SK-N-SH (cell line): ENCODE measurements at regions not wholly inside any gene's neighbourhood (a gene's known extent, or its start where the extent isn't known, plus 50 kb on each side); places are given as distances from the start of the nearest gene placed in this dataset.
A peak's percentile ranks its signal among the peaks of the same experiment; 100 is the strongest.

ENCODE experiments used
- CTCF ChIA-PET: fragments of 300-600, 350-600 bp; formaldehyde crosslinking; extraction: SDS; loops from one replicate; lab custom pipeline; 2021; lab: Yijun Ruan, JAX
- POLR2A ChIA-PET: fragments of 350-600 bp; sonication (Branson Sonifier 250); formaldehyde crosslinking; extraction: SDS; loops from one replicate; lab custom pipeline; 2020; ENCODE audit warnings: antibody characterized with exemption, inconsistent platforms; lab: Yijun Ruan, JAX
- DNase-seq: peaks from one replicate; pipeline ENCODE4 v3.0.0; 2012
- H2AFZ ChIP-seq: fragments of 200-600 bp; sonication (generic); 2 replicates; pipeline ENCODE4 v1.8.1; 2016; ENCODE audit warnings: antibody characterized with exemption, mild to moderate bottlenecking, low read depth
- H3F3A ChIP-seq: fragments of 200-600 bp; sonication (generic); replicated peaks from 2 replicates; pipeline ENCODE3; 2016; ENCODE audit warnings: antibody characterized with exemption, mild to moderate bottlenecking; ENCODE audit not compliant: insufficient read depth
- H3K27ac ChIP-seq, 2 experiments: fragments of 200-500 bp in 1 of 2; fragments of 200-600 bp in 1 of 2; sonication (Bioruptor generic) in 1 of 2; sonication (generic), shearing (Covaris generic) in 1 of 2; 2 replicates each; pipeline versions ENCODE4 v1.5.1 to v1.6.1; 2014 to 2016; ENCODE audit warnings: low read depth in 2 of 2, inconsistent platforms in 1 of 2, low read length in 1 of 2, mild to moderate bottlenecking in 1 of 2, mixed read lengths in 1 of 2
- H3K27me3 ChIP-seq: fragments of 200-600 bp; sonication (generic), shearing (Covaris generic); 2 replicates; pipeline ENCODE4 v1.6.1; 2016; ENCODE audit warnings: mixed run types; ENCODE audit not compliant: insufficient read depth
- H3K36me3 ChIP-seq, 2 experiments: fragments of 200-500 bp in 1 of 2; fragments of 200-600 bp in 1 of 2; sonication (Bioruptor generic) in 1 of 2; sonication (generic) in 1 of 2; replicated peaks in 1 of 2; 2 replicates each; pipeline versions ENCODE3 to v1.5.1; 2014 to 2016; ENCODE audit warnings: low read length in 1 of 2, mild to moderate bottlenecking in 1 of 2; ENCODE audit not compliant: insufficient read depth in 2 of 2, control insufficient read depth in 1 of 2
- H3K4me1 ChIP-seq, 2 experiments: fragments of 200-500 bp in 1 of 2; fragments of 200-600 bp in 1 of 2; sonication (Bioruptor generic) in 1 of 2; sonication (generic), shearing (Covaris generic) in 1 of 2; 2 replicates each; pipeline versions ENCODE4 v1.5.1 to v1.6.1; 2014 to 2016; ENCODE audit warnings: low read depth in 1 of 2, low read length in 1 of 2, mixed run types in 1 of 2; ENCODE audit not compliant: insufficient read depth in 2 of 2, control insufficient read depth in 1 of 2
- H3K4me2 ChIP-seq: fragments of 200-600 bp; sonication (generic), shearing (Covaris generic); 2 replicates; pipeline ENCODE4 v1.6.1; 2017; ENCODE audit warnings: mixed run types
- H3K4me3 ChIP-seq, 2 experiments: fragments of 200-500 bp in 1 of 2; fragments of 200-600 bp in 1 of 2; sonication (Bioruptor generic) in 1 of 2; sonication (generic), shearing (Covaris generic) in 1 of 2; 2 replicates each; pipeline versions ENCODE4 v1.5.1 to v1.8.1; 2014 to 2016; ENCODE audit warnings: low read depth in 2 of 2, inconsistent platforms in 1 of 2, low read length in 1 of 2, mild to moderate bottlenecking in 1 of 2, mixed read lengths in 1 of 2, moderate library complexity in 1 of 2
- H3K79me2 ChIP-seq: fragments of 200-600 bp; sonication (generic); 2 replicates; pipeline ENCODE4 v1.8.1; 2017; ENCODE audit warnings: mild to moderate bottlenecking; ENCODE audit not compliant: insufficient read depth
- H3K9ac ChIP-seq: fragments of 200-600 bp; sonication (generic); 2 replicates; pipeline ENCODE4 v1.6.1; 2017; ENCODE audit warnings: mixed run types
- H3K9me2 ChIP-seq: fragments of 200-600 bp; sonication (generic); 2 replicates; pipeline ENCODE4 v1.6.1; 2017; ENCODE audit warnings: mixed run types
- H3K9me3 ChIP-seq: fragments of 200-600 bp; sonication (generic); 2 replicates; pipeline ENCODE4 v1.6.1; 2017; ENCODE audit warnings: mixed run types, mild to moderate bottlenecking, moderate library complexity
- H4K20me1 ChIP-seq: fragments of 200-600 bp; sonication (generic); 2 replicates; pipeline ENCODE4 v1.6.1; 2017; ENCODE audit warnings: mild to moderate bottlenecking, mixed run types; ENCODE audit not compliant: insufficient read depth
- CHD2 ChIP-seq: fragments of 150-350 bp; IDR thresholded peaks from 2 replicates; pipeline ENCODE4 v1.6.1; 2018; ENCODE audit warnings: low read length; ENCODE audit not compliant: partially characterized antibody
- ELF1 ChIP-seq: IDR thresholded peaks from 2 replicates; pipeline ENCODE4 v1.4.0; 2012
- EP300 ChIP-seq, 2 experiments: IDR thresholded peaks; 2 replicates each; pipeline versions ENCODE4 v1.4.0 to v1.6.1; 2012; ENCODE audit warnings: borderline replicate concordance in 1 of 2, low read depth in 1 of 2, low read length in 1 of 2
- EZH2phosphoT487 ChIP-seq: fragments of 200-600 bp; sonication (generic); IDR thresholded peaks from 2 replicates; pipeline ENCODE4 v1.6.1; 2017; ENCODE audit warnings: low read depth, mixed run types, mild to moderate bottlenecking, antibody characterized with exemption, moderate library complexity, borderline replicate concordance
- GABPA ChIP-seq: IDR thresholded peaks from 2 replicates; pipeline ENCODE4 v1.4.0; 2012; ENCODE audit warnings: low read depth, mild to moderate bottlenecking
- NFIC ChIP-seq: IDR thresholded peaks from 2 replicates; pipeline ENCODE4 v1.4.0; 2012; ENCODE audit warnings: borderline replicate concordance
- RAD21 ChIP-seq: IDR thresholded peaks from 2 replicates; pipeline ENCODE4 v1.6.1; 2012; ENCODE audit warnings: mild to moderate bottlenecking, low read length
- TAF1 ChIP-seq: IDR thresholded peaks from 2 replicates; pipeline ENCODE4 v1.6.1; 2012; ENCODE audit warnings: low read depth, mild to moderate bottlenecking, low read length, moderate library complexity, borderline replicate concordance
- TCF12 ChIP-seq: IDR thresholded peaks from 2 replicates; pipeline ENCODE4 v1.4.0; 2012
- TEAD4 ChIP-seq: IDR thresholded peaks from 2 replicates; pipeline ENCODE4 v1.4.0; 2012; ENCODE audit warnings: mild to moderate bottlenecking, borderline replicate concordance; ENCODE audit not compliant: insufficient read depth
- whole genome bisulfite sequencing: methylation state at CpG from one replicate; pipeline ENCODE4 v1.1.6; 2017; ENCODE audit warnings: low lambda C conversion rate; 5-methylcytosine and 5-hydroxymethylcytosine counted together
- TF ChIP-seq, protein P1 (sequence below): IDR thresholded peaks from 2 replicates; pipeline ENCODE4; 2012
- TF ChIP-seq, protein P2 (sequence below): IDR thresholded peaks from 2 replicates; pipeline ENCODE4 v1.4.0; 2012; ENCODE audit warnings: low read depth
- TF ChIP-seq, protein P3 (sequence below): IDR thresholded peaks from 2 replicates; pipeline ENCODE4 v1.4.0; 2012; ENCODE audit warnings: low read depth, borderline replicate concordance
- TF ChIP-seq, protein P4 (sequence below): fragments of 150-350 bp; IDR thresholded peaks from 2 replicates; pipeline ENCODE4 v1.6.1; 2017; ENCODE audit warnings: antibody characterized with exemption, low read length, low read depth, borderline replicate concordance

GRCh38 chr13:40193286-40194223, 472.9 kb downstream of the FOXO1 start (continued):
- no peak for TF ChIP-seq TCF12
- TF ChIP-seq GABPA, result no peak
- TF ChIP-seq, protein P1, sequence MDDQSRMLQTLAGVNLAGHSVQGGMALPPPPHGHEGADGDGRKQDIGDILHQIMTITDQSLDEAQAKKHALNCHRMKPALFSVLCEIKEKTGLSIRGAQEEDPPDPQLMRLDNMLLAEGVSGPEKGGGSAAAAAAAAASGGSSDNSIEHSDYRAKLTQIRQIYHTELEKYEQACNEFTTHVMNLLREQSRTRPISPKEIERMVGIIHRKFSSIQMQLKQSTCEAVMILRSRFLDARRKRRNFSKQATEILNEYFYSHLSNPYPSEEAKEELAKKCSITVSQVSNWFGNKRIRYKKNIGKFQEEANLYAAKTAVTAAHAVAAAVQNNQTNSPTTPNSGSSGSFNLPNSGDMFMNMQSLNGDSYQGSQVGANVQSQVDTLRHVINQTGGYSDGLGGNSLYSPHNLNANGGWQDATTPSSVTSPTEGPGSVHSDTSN, result no peak
- TF ChIP-seq TAF1, result no peak
- TF ChIP-seq, protein P2, sequence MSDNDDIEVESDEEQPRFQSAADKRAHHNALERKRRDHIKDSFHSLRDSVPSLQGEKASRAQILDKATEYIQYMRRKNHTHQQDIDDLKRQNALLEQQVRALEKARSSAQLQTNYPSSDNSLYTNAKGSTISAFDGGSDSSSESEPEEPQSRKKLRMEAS, result no peak

GRCh38 chr13:40194224-40194806, 472.1 kb downstream of the FOXO1 start:
- 93% methylated on average over 8 of the region's 9 CpGs for WGBS
- Histone ChIP-seq H3K79me2 (no peaks in the 10 kb centered on the region), H3K4me2 (no peak overlapping the region), H2AFZ (0 out of 2 replicates have a peak overlapping the region, but pooled peaks have one; percentile 35), H3K9me3 (no peaks in the 10 kb centered on the region), H3K4me3 (no peak overlapping the region), H3K27me3 (no peaks in the 10 kb centered on the region), H3K9ac (no peak overlapping the region), H3K4me1 (peaks cover 18 to 22% of the 10 kb centered on the region in 2 experiments), H3K9me2 (no peaks in the 10 kb centered on the region), H3F3A (peaks cover 12% of the 10 kb centered on the region), H3K27ac (no peak overlapping the region), H4K20me1 (no peaks in the 10 kb centered on the region), H3K36me3 (no peaks in the 10 kb centered on the region)
- POLR2A ChIA-PET, result no interaction called here
- TF ChIP-seq TEAD4 (no peak), RAD21 (no peak), EP300 (IDR thresholded peaks at IDR 0.05; ENCODE audit: borderline replicate concordance in 1 of 2, low read depth in 1 of 2, low read length in 1 of 2) (no peak), CHD2 (no peak), EZH2phosphoT487 (no peak), NFIC (no peak), ELF1 (no peak)
- TF ChIP-seq, protein P3, sequence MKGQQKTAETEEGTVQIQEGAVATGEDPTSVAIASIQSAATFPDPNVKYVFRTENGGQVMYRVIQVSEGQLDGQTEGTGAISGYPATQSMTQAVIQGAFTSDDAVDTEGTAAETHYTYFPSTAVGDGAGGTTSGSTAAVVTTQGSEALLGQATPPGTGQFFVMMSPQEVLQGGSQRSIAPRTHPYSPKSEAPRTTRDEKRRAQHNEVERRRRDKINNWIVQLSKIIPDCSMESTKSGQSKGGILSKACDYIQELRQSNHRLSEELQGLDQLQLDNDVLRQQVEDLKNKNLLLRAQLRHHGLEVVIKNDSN, result no peak
- TF ChIP-seq, protein P4, sequence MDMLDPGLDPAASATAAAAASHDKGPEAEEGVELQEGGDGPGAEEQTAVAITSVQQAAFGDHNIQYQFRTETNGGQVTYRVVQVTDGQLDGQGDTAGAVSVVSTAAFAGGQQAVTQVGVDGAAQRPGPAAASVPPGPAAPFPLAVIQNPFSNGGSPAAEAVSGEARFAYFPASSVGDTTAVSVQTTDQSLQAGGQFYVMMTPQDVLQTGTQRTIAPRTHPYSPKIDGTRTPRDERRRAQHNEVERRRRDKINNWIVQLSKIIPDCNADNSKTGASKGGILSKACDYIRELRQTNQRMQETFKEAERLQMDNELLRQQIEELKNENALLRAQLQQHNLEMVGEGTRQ, result no peak
- CTCF ChIA-PET, result interaction anchor here (0.9 kb wide), 1 partner anchor 9 kb away, joined by 5 read pairs; no protein-coding TSS in a partner anchor
- DNase-seq, result no peak
